Endothelial cell (in vitro differentiated cells): ENCODE measurements at regions not wholly inside any gene's neighbourhood (a gene's known extent, or its start where the extent isn't known, plus 50 kb on each side); places are given as distances from the start of the nearest gene placed in this dataset.

Experiments
- DNase-seq: peaks from one replicate; pipeline ENCODE4 v3.0.0; 2021; ENCODE audit warnings: low spot score
- H3K27ac Mint-ChIP-seq: one replicate; pipeline ENCODE4 v1.8.0; 2021; ENCODE audit warnings: mixed read lengths, inconsistent platforms; ENCODE audit not compliant: unreplicated experiment
- H3K27me3 Mint-ChIP-seq: one replicate; pipeline ENCODE4 v1.8.0; 2021; ENCODE audit warnings: mild to moderate bottlenecking, moderate library complexity, mixed read lengths, inconsistent platforms; ENCODE audit not compliant: unreplicated experiment
- H3K36me3 Mint-ChIP-seq: one replicate; pipeline ENCODE4 v1.8.0; 2021; ENCODE audit warnings: mild to moderate bottlenecking, low read depth, mixed read lengths, inconsistent platforms; ENCODE audit not compliant: unreplicated experiment
- H3K4me1 Mint-ChIP-seq: one replicate; pipeline ENCODE4 v1.8.0; 2021; ENCODE audit warnings: mild to moderate bottlenecking, mixed read lengths, inconsistent platforms; ENCODE audit not compliant: unreplicated experiment
- H3K4me3 Mint-ChIP-seq: one replicate; pipeline ENCODE4 v1.8.0; 2021; ENCODE audit warnings: mild to moderate bottlenecking, mixed read lengths, inconsistent platforms; ENCODE audit not compliant: unreplicated experiment
- H3K9me3 Mint-ChIP-seq: one replicate; pipeline ENCODE4 v1.8.0; 2021; ENCODE audit warnings: mixed read lengths, inconsistent platforms; ENCODE audit not compliant: unreplicated experiment
- CTCF ChIP-seq: fragments of 200-600 bp; sonication (generic); IDR thresholded peaks from one replicate; pipeline ENCODE4 v1.5.0; 2021; ENCODE audit warnings: antibody characterized with exemption; ENCODE audit not compliant: unreplicated experiment

- H3K4me3 Mint-ChIP-seq: no peak overlapping the region
- peaks cover 15% of the 10 kb centered on the region for H3K4me1 Mint-ChIP-seq
- peaks cover 2% of the 10 kb centered on the region for H3K27me3 Mint-ChIP-seq
- no peak for TF ChIP-seq CTCF
- H3K36me3 Mint-ChIP-seq: no peaks in the 10 kb centered on the region
- DNase-seq: no peak
- no peak overlapping the region for H3K27ac Mint-ChIP-seq
- no peaks in the 10 kb centered on the region for H3K9me3 Mint-ChIP-seq
Observed at GRCh38 chr4:151866592-151866918, 105.7 kb upstream of the GATB start.

GRCh38 chr4:151865744-151866591, 105.2 kb upstream of the GATB start:
- Mint-ChIP-seq H3K4me3 (no peak overlapping the region), H3K27ac (no peak overlapping the region), H3K36me3 (no peaks in the 10 kb centered on the region), H3K9me3 (no peaks in the 10 kb centered on the region), H3K27me3 (peaks cover 2% of the 10 kb centered on the region), H3K4me1 (peaks cover 15% of the 10 kb centered on the region)
- TF ChIP-seq CTCF: no peak
- no peak for DNase-seq

- no peaks in the 10 kb centered on the region for H3K36me3 Mint-ChIP-seq
Observed at GRCh38 chr4:151865312-151865711, 104.5 kb upstream of the GATB start.

GRCh38 chr4:151864068-151864467, 103.3 kb upstream of the GATB start:
- no peak overlapping the region for H3K27ac Mint-ChIP-seq
- TF ChIP-seq CTCF: no peak
- no peak overlapping the region for H3K4me3 Mint-ChIP-seq
- H3K27me3 Mint-ChIP-seq: peaks cover 2% of the 10 kb centered on the region
- peaks cover 15% of the 10 kb centered on the region for H3K4me1 Mint-ChIP-seq
- no peaks in the 10 kb centered on the region for H3K9me3 Mint-ChIP-seq
- no peak for DNase-seq
- no peaks in the 10 kb centered on the region for H3K36me3 Mint-ChIP-seq

More at GRCh38 chr4:151865312-151865711, 104.5 kb upstream of the GATB start:
- Mint-ChIP-seq H3K27ac (no peak overlapping the region), H3K27me3 (peaks cover 2% of the 10 kb centered on the region), H3K4me3 (no peak overlapping the region), H3K4me1 (peaks cover 15% of the 10 kb centered on the region), H3K9me3 (no peaks in the 10 kb centered on the region)
- no peak for TF ChIP-seq CTCF
- DNase-seq: no peak

GRCh38 chr4:151862766-151863165, 102.0 kb upstream of the GATB start:
- Mint-ChIP-seq H3K27ac (no peak overlapping the region), H3K4me3 (no peak overlapping the region), H3K36me3 (no peaks in the 10 kb centered on the region), H3K27me3 (peaks cover 2% of the 10 kb centered on the region), H3K4me1 (peaks cover 15% of the 10 kb centered on the region), H3K9me3 (no peaks in the 10 kb centered on the region)
- DNase-seq: no peak
- TF ChIP-seq CTCF: no peak
